ENCODE measurements at regions not wholly inside any gene's neighbourhood (a gene's known extent, or its start where the extent isn't known, plus 50 kb on each side); places are given as distances from the start of the nearest gene placed in this dataset.

GRCh38 chr18:71913641-71914040 lies 630.5 kb downstream of the CBLN2 start:
- H3K27ac Mint-ChIP-seq: no peak overlapping the region
- peaks cover 13% of the 10 kb centered on the region for H3K36me3 Mint-ChIP-seq
- no peak for DNase-seq (ENCODE audit: low spot score)

More at GRCh38 chr18:71913641-71914040, 630.5 kb downstream of the CBLN2 start:
- no peak for ATAC-seq
- peaks cover 42% of the 10 kb centered on the region for H3K9me3 Mint-ChIP-seq
- H3K4me3 Mint-ChIP-seq: no peak overlapping the region
- POLR2A ChIA-PET: no interaction called here
- no peak for TF ChIP-seq AFF4 (CRISPR knock-in tag; IDR thresholded peaks at IDR 0.05; ENCODE audit: borderline replicate concordance)
- TF ChIP-seq, protein P1, sequence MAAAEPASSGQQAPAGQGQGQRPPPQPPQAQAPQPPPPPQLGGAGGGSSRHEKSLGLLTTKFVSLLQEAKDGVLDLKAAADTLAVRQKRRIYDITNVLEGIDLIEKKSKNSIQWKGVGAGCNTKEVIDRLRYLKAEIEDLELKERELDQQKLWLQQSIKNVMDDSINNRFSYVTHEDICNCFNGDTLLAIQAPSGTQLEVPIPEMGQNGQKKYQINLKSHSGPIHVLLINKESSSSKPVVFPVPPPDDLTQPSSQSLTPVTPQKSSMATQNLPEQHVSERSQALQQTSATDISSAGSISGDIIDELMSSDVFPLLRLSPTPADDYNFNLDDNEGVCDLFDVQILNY (CRISPR knock-in tag; IDR thresholded peaks at IDR 0.05): no peak
- no peak for TF ChIP-seq ATF2 (CRISPR knock-in tag; IDR thresholded peaks at IDR 0.05; ENCODE audit: borderline replicate concordance, low read depth)
- no peak for TF ChIP-seq IRF1 (CRISPR knock-in tag; IDR thresholded peaks at IDR 0.05)
- no peak for TF ChIP-seq MAX (CRISPR knock-in tag; IDR thresholded peaks at IDR 0.05)
- no peak for TF ChIP-seq IRF2 (CRISPR knock-in tag; IDR thresholded peaks at IDR 0.05; ENCODE audit: borderline replicate concordance, low read depth)
- no peak for TF ChIP-seq SP1 (CRISPR knock-in tag; conservative IDR thresholded peaks at IDR 0.05)
- no peak for TF ChIP-seq ZNF138 (CRISPR knock-in tag; conservative IDR thresholded peaks at IDR 0.05)
- no peak for TF ChIP-seq ZNF423 (CRISPR knock-in tag; IDR thresholded peaks at IDR 0.05)
- TF ChIP-seq TEAD1 (CRISPR knock-in tag; IDR thresholded peaks at IDR 0.05): no peak
- TF ChIP-seq, protein P2, sequence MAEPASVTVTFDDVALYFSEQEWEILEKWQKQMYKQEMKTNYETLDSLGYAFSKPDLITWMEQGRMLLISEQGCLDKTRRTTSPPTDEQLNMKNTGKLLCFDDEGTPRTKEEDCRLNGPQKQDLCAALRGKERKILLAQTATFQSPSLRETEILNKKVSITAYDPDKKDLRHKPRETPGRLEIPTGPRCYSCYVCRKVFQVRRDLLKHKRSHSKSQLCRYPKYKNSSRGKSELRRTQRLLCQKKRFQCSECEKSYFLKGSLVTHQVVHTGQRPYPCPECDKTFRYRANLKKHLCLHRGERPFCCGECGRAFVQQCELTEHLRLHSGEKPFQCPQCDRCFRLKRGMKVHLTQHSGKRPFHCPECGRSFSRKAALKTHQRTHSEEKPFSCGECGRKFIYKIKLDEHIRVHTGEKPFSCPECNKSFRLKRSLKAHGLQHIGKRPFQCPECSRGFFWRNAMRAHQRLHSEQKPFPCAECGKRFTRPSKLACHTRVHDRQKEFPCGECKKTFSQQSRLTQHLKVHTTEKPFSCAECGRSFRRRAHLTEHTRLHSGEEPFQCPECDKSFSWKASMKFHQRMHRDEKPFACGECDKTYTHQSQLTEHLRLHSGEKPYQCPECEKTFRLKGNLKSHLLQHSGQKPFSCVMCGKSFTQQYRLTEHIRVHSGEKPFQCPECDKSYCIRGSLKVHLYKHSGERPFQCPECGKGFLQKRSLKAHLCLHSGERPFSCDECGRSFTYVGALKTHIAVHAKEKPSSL (CRISPR knock-in tag; conservative IDR thresholded peaks at IDR 0.05): no peak
- TF ChIP-seq ZNF512 (CRISPR knock-in tag; IDR thresholded peaks at IDR 0.05; ENCODE audit: borderline replicate concordance): no peak
- no peak for TF ChIP-seq NFYB (CRISPR knock-in tag; conservative IDR thresholded peaks at IDR 0.05; ENCODE audit: low read depth)
- no peak for TF ChIP-seq STAT6 (CRISPR knock-in tag; conservative IDR thresholded peaks at IDR 0.05; ENCODE audit: low read depth)
- TF ChIP-seq TCF7 (CRISPR knock-in tag; IDR thresholded peaks at IDR 0.05; ENCODE audit: low read depth): no peak
- TF ChIP-seq RELA (CRISPR knock-in tag; IDR thresholded peaks at IDR 0.05; ENCODE audit: borderline replicate concordance): no peak
- no peak for TF ChIP-seq CREM (CRISPR knock-in tag; IDR thresholded peaks at IDR 0.05)
- no peak for TF ChIP-seq JUN (CRISPR knock-in tag; IDR thresholded peaks at IDR 0.05)
- no peaks in the 10 kb centered on the region for H3K27me3 Mint-ChIP-seq (ENCODE audit: low read depth)
- H3K4me1 Mint-ChIP-seq: no peaks in the 10 kb centered on the region
- CTCF ChIA-PET: no interaction called here
